ENCODE measurements at regions not wholly inside any gene's neighbourhood (a gene's known extent, or its start where the extent isn't known, plus 50 kb on each side); places are given as distances from the start of the nearest gene placed in this dataset.

GRCh38 chr4:18931643-18932377 is 910.3 kb upstream of the LCORL start:
- Histone ChIP-seq H3K9me3 (ENCODE audit: insufficient read depth, low read depth, low read length) (no peaks in the 10 kb centered on the region), H3K9ac (ENCODE audit: low read depth, low read length, poor library complexity, severe bottlenecking) (no peak overlapping the region), H3K27me3 (ENCODE audit: insufficient read depth, low read length, poor library complexity, severe bottlenecking) (no peaks in the 10 kb centered on the region), H3K4me2 (ENCODE audit: low read depth, low read length, poor library complexity, severe bottlenecking) (no peak overlapping the region), H2AFZ (ENCODE audit: low read length) (no peak overlapping the region), H3K9me2 (replicated peaks; ENCODE audit: low read depth, low read length) (no peaks in the 10 kb centered on the region), H3K4me1 (ENCODE audit: insufficient read depth, low read length, poor library complexity, severe bottlenecking) (no peaks in the 10 kb centered on the region), H3K79me2 (ENCODE audit: insufficient read depth, low read length) (no peaks in the 10 kb centered on the region), H3K4me3 (ENCODE audit: low read length, poor library complexity, severe bottlenecking) (no peak overlapping the region), H4K20me1 (ENCODE audit: insufficient read depth, low read length, poor library complexity, severe bottlenecking) (no peaks in the 10 kb centered on the region), H3F3A (ENCODE audit: low read depth) (no peaks in the 10 kb centered on the region), H3K36me3 (ENCODE audit: insufficient read depth, low read length) (no peaks in the 10 kb centered on the region)
- TF ChIP-seq EZH2phosphoT487 (IDR thresholded peaks at IDR 0.05; ENCODE audit: borderline replicate concordance) (no peak), CTCF (conservative IDR thresholded peaks at IDR 0.05; ENCODE audit: low read length) (no peak)

- no peaks in the 10 kb centered on the region for H3K4me1 ChIP-seq (ENCODE audit: insufficient read depth, low read length, poor library complexity, severe bottlenecking)
- no peak overlapping the region for H3K4me3 ChIP-seq (ENCODE audit: low read length, poor library complexity, severe bottlenecking)
- H3F3A ChIP-seq (ENCODE audit: low read depth): no peaks in the 10 kb centered on the region
- H3K9ac ChIP-seq (ENCODE audit: low read depth, low read length, poor library complexity, severe bottlenecking): no peak overlapping the region
- H3K36me3 ChIP-seq (ENCODE audit: insufficient read depth, low read length): no peaks in the 10 kb centered on the region
- no peaks in the 10 kb centered on the region for H3K9me2 ChIP-seq (replicated peaks; ENCODE audit: low read depth, low read length)
- no peaks in the 10 kb centered on the region for H3K27me3 ChIP-seq (ENCODE audit: insufficient read depth, low read length, poor library complexity, severe bottlenecking)
- no peak overlapping the region for H3K4me2 ChIP-seq (ENCODE audit: low read depth, low read length, poor library complexity, severe bottlenecking)
- TF ChIP-seq CTCF (conservative IDR thresholded peaks at IDR 0.05; ENCODE audit: low read length) (no peak), EZH2phosphoT487 (IDR thresholded peaks at IDR 0.05; ENCODE audit: borderline replicate concordance) (no peak)
- H3K9me3 ChIP-seq (ENCODE audit: insufficient read depth, low read depth, low read length): no peaks in the 10 kb centered on the region
- H2AFZ ChIP-seq (ENCODE audit: low read length): no peak overlapping the region
- no peaks in the 10 kb centered on the region for H4K20me1 ChIP-seq (ENCODE audit: insufficient read depth, low read length, poor library complexity, severe bottlenecking)
- H3K79me2 ChIP-seq (ENCODE audit: insufficient read depth, low read length): no peaks in the 10 kb centered on the region
Measured at GRCh38 chr4:18930487-18930886, 908.9 kb upstream of the LCORL start.

GRCh38 chr4:18923496-18924161 is 902.1 kb upstream of the LCORL start:
- Histone ChIP-seq H3K9me3 (ENCODE audit: insufficient read depth, low read depth, low read length) (no peaks in the 10 kb centered on the region), H3K9ac (ENCODE audit: low read depth, low read length, poor library complexity, severe bottlenecking) (no peak overlapping the region), H3F3A (ENCODE audit: low read depth) (no peaks in the 10 kb centered on the region), H3K27me3 (ENCODE audit: insufficient read depth, low read length, poor library complexity, severe bottlenecking) (no peaks in the 10 kb centered on the region), H2AFZ (ENCODE audit: low read length) (no peak overlapping the region), H4K20me1 (ENCODE audit: insufficient read depth, low read length, poor library complexity, severe bottlenecking) (no peaks in the 10 kb centered on the region), H3K4me1 (ENCODE audit: insufficient read depth, low read length, poor library complexity, severe bottlenecking) (no peaks in the 10 kb centered on the region), H3K4me3 (ENCODE audit: low read length, poor library complexity, severe bottlenecking) (no peak overlapping the region), H3K79me2 (ENCODE audit: insufficient read depth, low read length) (no peaks in the 10 kb centered on the region), H3K9me2 (replicated peaks; ENCODE audit: low read depth, low read length) (no peaks in the 10 kb centered on the region), H3K4me2 (ENCODE audit: low read depth, low read length, poor library complexity, severe bottlenecking) (no peak overlapping the region), H3K36me3 (ENCODE audit: insufficient read depth, low read length) (no peaks in the 10 kb centered on the region)
- TF ChIP-seq CTCF (conservative IDR thresholded peaks at IDR 0.05; ENCODE audit: low read length) (no peak), EZH2phosphoT487 (IDR thresholded peaks at IDR 0.05; ENCODE audit: borderline replicate concordance) (no peak)

Measured in Loucy (cell line).